ENCODE measurements at regions not wholly inside any gene's neighbourhood (a gene's known extent, or its start where the extent isn't known, plus 50 kb on each side); places are given as distances from the start of the nearest gene placed in this dataset.
A peak's percentile ranks its signal among the peaks of the same experiment; 100 is the strongest.

DNA sequence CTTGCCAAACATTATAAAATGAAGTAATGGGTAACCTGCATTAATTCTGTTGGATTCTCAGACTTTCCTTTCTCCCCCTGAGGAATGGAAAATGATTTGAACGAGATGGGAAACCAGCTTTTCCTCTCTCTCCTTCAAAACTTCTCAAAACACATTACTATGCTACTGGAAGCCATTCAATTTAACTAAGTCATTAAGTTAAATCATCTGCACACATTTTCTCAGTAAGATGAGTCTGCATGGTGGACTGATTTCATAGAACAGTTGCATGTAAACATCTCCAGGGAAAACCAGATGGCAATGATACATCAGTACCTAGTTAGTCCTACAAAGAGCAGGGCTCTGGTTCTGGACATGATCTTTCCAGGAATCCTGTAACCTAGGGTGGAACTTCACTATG lies 59.9 kb downstream of the BMP4 start:
- H3K27ac ChIP-seq, result no peak overlapping the region
- no peak for DNase-seq (ENCODE audit: low spot score)
- TF ChIP-seq, protein P1, sequence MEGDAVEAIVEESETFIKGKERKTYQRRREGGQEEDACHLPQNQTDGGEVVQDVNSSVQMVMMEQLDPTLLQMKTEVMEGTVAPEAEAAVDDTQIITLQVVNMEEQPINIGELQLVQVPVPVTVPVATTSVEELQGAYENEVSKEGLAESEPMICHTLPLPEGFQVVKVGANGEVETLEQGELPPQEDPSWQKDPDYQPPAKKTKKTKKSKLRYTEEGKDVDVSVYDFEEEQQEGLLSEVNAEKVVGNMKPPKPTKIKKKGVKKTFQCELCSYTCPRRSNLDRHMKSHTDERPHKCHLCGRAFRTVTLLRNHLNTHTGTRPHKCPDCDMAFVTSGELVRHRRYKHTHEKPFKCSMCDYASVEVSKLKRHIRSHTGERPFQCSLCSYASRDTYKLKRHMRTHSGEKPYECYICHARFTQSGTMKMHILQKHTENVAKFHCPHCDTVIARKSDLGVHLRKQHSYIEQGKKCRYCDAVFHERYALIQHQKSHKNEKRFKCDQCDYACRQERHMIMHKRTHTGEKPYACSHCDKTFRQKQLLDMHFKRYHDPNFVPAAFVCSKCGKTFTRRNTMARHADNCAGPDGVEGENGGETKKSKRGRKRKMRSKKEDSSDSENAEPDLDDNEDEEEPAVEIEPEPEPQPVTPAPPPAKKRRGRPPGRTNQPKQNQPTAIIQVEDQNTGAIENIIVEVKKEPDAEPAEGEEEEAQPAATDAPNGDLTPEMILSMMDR (conservative IDR thresholded peaks at IDR 0.05; ENCODE audit: low read depth), result no peak
- ChIA-PET CTCF (no interaction called here), POLR2A (ENCODE audit: low non-redundant PET) (no interaction called here)

DNA sequence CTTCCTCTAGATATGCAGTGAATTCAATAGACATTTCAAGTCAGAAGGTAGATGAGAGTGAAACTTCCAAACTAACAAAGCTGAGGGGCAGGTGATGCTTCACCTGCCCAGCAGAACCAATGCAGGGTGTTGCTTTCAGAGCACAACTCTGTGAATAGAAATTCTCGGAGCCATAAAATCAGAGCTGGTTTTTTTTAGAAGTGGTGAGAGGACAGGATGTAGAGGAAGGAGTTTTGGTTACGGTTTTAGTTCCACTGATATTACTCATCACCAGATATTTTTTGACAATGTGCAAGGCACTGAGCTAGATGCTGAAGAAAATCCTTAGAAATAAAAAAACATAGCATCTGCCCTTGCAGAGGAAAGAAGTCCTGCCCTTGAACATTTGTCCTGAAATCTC lies 62.2 kb downstream of the BMP4 start:
- peak; percentile 21 for DNase-seq (ENCODE audit: low spot score)
- H3K27ac ChIP-seq, result no peak overlapping the region
- TF ChIP-seq, protein P1 (conservative IDR thresholded peaks at IDR 0.05; ENCODE audit: low read depth), result no peak
- CTCF ChIA-PET, result interaction anchor here (0.5 kb wide), 1 partner anchor 41 kb away, joined by 3 read pairs; no protein-coding TSS in a partner anchor
- POLR2A ChIA-PET (ENCODE audit: low non-redundant PET), result interaction anchor here (0.6 kb wide), 1 partner anchor 84 kb away, joined by 3 read pairs; no protein-coding TSS in a partner anchor

DNA sequence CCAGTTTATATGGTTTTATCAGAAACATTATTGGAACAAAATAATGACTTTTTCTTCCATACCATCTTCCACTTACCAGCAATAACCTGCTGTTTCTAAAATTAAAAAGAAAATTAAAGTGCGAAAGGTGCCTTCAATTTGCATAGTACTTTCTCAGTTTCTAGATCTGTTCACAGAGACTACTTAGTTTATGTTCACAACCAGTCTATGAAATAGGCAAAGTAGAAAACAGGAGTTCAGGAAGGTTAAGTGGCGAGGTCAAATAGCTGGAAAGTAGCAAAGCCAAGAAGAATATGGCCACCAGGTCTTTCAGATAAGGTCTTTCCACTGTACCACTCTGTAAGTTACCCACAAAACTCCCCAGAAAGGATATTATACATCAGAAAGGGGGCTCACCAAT lies 63.3 kb downstream of the BMP4 start:
- TF ChIP-seq, protein P1 (conservative IDR thresholded peaks at IDR 0.05; ENCODE audit: low read depth), result no peak
- DNase-seq (ENCODE audit: low spot score), result no peak
- POLR2A ChIA-PET (ENCODE audit: low non-redundant PET), result no interaction called here
- CTCF ChIA-PET, result no interaction called here
- no peak overlapping the region for H3K27ac ChIP-seq

DNA sequence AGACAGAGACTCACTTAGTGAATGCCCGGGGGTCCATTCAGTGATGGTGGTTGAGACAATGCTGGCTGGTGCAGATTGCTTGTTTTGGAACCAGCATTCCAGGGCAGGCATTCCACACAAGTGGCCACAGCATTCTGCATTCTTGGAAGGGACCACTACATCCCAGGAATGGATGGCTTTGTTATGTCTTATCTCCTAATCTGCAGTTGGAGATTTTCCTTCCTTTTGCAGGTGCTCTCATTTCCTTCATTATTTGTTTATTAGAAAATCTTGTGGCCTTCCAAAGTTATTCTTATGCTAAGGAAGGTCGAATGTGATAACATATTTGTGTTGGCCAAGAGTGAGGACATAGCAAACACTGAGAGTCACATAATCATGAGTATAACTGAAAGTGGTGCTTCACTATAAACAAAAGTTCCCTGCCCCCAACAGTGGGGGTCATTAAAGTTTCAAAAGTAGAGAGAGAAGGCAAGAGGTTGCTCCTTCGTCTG lies 66.0 kb downstream of the BMP4 start:
- TF ChIP-seq, protein P1 (conservative IDR thresholded peaks at IDR 0.05; ENCODE audit: low read depth), result no peak
- DNase-seq (ENCODE audit: low spot score), result no peak
- CTCF ChIA-PET, result interaction anchor here (0.6 kb wide), 1 partner anchor 16 kb away, joined by 4 read pairs; no protein-coding TSS in a partner anchor
- POLR2A ChIA-PET (ENCODE audit: low non-redundant PET), result no interaction called here
- no peak overlapping the region for H3K27ac ChIP-seq

DNA sequence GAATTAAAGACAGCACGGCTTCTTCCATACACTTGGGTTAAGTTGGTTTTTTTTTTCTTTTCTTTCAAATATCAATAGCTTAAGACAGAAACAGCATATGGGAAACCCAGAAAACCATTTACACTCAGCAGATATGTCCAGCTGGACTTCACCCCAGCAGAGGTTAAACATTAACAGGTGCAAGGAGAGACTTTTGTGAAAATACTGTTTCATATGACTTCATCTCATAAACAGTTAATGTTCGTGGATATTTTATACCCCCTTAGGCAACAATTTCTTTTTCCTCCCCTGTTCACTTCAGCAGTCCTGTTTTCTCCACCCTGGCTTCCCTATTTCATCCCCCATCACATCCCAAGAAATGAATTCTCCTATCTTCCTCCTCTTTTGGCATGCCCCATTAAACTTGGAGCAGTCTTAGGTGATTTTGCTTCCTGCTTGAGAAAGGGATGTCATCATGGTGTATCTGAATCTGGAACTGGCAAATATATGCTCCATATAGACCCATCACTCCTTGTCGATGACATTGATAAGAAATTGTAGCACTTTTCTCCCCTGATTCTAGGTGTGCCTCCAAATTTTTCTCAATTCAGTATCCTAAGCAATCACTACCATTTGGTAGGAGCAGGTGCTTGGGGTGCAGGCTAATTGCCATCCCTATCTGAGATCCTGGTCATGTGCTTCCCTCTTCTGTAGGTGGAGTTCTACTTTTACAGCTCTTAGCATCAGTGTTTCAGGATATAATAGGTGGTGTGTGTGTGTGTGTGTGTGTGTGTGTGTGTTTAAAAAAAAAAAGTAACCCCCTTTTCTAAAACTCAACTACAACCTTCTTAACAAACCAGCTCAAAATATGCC lies 67.9 kb downstream of the BMP4 start:
- ChIA-PET POLR2A (ENCODE audit: low non-redundant PET) (no interaction called here), CTCF (interaction anchor here (0.6 kb wide), 1 partner anchor 1325 kb away, joined by 3 read pairs; no protein-coding TSS in a partner anchor)
- no peak for DNase-seq (ENCODE audit: low spot score)
- TF ChIP-seq, protein P1 (conservative IDR thresholded peaks at IDR 0.05; ENCODE audit: low read depth), result no peak
- no peak overlapping the region for H3K27ac ChIP-seq

DNA sequence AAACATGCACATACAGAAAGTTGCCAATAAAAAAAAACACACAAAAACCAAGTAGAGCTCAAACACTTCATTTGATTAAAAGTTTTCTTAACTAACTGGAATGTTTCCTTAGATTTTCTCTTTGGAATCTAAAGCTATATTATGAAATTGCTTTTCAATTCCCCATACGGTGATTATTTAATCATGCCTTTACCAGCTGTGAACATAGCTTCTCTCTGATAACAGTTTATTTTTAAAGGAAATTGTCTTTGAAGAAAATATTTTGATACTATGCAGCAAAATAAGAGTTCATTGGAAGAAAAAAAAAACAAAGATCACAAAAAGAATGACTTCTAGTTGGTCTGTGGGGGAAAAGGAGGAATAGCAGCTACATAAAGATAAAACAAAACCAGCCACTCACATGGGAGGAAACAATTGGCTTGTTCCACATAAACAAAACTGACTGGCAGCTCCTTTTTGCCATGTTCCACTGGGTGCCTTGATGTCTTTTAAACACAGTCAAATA lies 71.4 kb downstream of the BMP4 start:
- ChIA-PET POLR2A (ENCODE audit: low non-redundant PET) (no interaction called here), CTCF (interaction anchor here (0.7 kb wide), 2 partner anchors 91 to 105 kb away, joined by 3 to 4 read pairs; no protein-coding TSS in a partner anchor)
- no peak for DNase-seq (ENCODE audit: low spot score)
- no peak overlapping the region for H3K27ac ChIP-seq
- TF ChIP-seq, protein P1 (conservative IDR thresholded peaks at IDR 0.05; ENCODE audit: low read depth), result no peak
